ENCODE measurements at regions not wholly inside any gene's neighbourhood (a gene's known extent, or its start where the extent isn't known, plus 50 kb on each side); places are given as distances from the start of the nearest gene placed in this dataset.
A peak's percentile ranks its signal among the peaks of the same experiment; 100 is the strongest.

DNA sequence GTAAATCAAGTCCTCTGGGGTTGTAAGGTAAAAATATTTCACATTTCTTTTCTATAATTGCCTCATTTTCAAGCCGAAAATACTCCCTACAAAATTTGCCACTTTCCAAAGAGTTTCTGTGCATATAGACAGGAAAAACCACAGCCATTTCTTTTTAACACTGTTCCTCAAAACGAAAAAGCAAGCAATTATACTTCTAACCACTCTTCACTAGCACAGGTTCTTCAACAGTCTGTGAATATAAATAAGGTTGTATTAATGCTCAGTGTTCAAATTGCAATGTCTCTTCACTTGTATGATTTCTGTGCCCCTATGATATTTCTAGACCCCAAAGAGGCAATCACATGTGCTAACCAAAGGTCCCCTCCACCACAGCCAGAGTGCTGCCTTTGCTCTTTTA, 206.0 kb downstream of the SIM1 start:
- no peaks in the 10 kb centered on the region for H3K9me2 ChIP-seq (ENCODE audit: insufficient read depth, low read length)
- H4K20me1 ChIP-seq (ENCODE audit: insufficient read depth), result no peaks in the 10 kb centered on the region
- TF ChIP-seq TAF1 (IDR thresholded peaks at IDR 0.05; ENCODE audit: low read depth) (no peak), REST (IDR thresholded peaks at IDR 0.05; ENCODE audit: borderline replicate concordance) (no peak), POLR2AphosphoS5 (IDR thresholded peaks at IDR 0.05) (no peak), SMC3 (conservative IDR thresholded peaks at IDR 0.05; ENCODE audit: poor library complexity) (no peak), EZH2 (IDR thresholded peaks at IDR 0.05; ENCODE audit: borderline replicate concordance, insufficient read depth, low read length, poor library complexity, severe bottlenecking) (no peak), EP300 (conservative IDR thresholded peaks at IDR 0.05; ENCODE audit: poor library complexity, severe bottlenecking) (no peak), MXI1 (conservative IDR thresholded peaks at IDR 0.05; ENCODE audit: poor library complexity, severe bottlenecking) (no peak), RAD21 (conservative IDR thresholded peaks at IDR 0.05) (no peak)
- TF ChIP-seq, protein P1, sequence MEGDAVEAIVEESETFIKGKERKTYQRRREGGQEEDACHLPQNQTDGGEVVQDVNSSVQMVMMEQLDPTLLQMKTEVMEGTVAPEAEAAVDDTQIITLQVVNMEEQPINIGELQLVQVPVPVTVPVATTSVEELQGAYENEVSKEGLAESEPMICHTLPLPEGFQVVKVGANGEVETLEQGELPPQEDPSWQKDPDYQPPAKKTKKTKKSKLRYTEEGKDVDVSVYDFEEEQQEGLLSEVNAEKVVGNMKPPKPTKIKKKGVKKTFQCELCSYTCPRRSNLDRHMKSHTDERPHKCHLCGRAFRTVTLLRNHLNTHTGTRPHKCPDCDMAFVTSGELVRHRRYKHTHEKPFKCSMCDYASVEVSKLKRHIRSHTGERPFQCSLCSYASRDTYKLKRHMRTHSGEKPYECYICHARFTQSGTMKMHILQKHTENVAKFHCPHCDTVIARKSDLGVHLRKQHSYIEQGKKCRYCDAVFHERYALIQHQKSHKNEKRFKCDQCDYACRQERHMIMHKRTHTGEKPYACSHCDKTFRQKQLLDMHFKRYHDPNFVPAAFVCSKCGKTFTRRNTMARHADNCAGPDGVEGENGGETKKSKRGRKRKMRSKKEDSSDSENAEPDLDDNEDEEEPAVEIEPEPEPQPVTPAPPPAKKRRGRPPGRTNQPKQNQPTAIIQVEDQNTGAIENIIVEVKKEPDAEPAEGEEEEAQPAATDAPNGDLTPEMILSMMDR (IDR thresholded peaks at IDR 0.05; ENCODE audit: poor library complexity, severe bottlenecking), result no peak
- no peak overlapping the region for H3K4me3 ChIP-seq (ENCODE audit: low read length)
- no peaks in the 10 kb centered on the region for H3K27me3 ChIP-seq (ENCODE audit: insufficient read depth, low read depth, low read length)
- H3K36me3 ChIP-seq (ENCODE audit: insufficient read depth, low read length), result no peaks in the 10 kb centered on the region
- no peaks in the 10 kb centered on the region for H3K9me3 ChIP-seq (ENCODE audit: low read length)
- H3K79me2 ChIP-seq (replicated peaks; ENCODE audit: insufficient read depth, low read length), result no peaks in the 10 kb centered on the region
- peaks cover 5% of the 10 kb centered on the region for H3F3A ChIP-seq (ENCODE audit: insufficient read depth, low read length, poor library complexity, severe bottlenecking)
- no peak overlapping the region for H3K9ac ChIP-seq (ENCODE audit: low read length)
- H3K4me2 ChIP-seq (ENCODE audit: low read length), result no peak overlapping the region
- H3K27ac ChIP-seq (ENCODE audit: low read length), result peak overlapping the region; percentile 85
- no peak overlapping the region for H2AFZ ChIP-seq (ENCODE audit: low read depth, low read length)

- Histone ChIP-seq H4K20me1 (ENCODE audit: insufficient read depth) (no peaks in the 10 kb centered on the region), H3K4me2 (ENCODE audit: low read length) (peak overlapping the region; percentile 92), H3K27me3 (ENCODE audit: insufficient read depth, low read depth, low read length) (no peaks in the 10 kb centered on the region), H2AFZ (ENCODE audit: low read depth, low read length) (peak overlapping the region; percentile 49), H3K79me2 (replicated peaks; ENCODE audit: insufficient read depth, low read length) (no peaks in the 10 kb centered on the region), H3F3A (ENCODE audit: insufficient read depth, low read length, poor library complexity, severe bottlenecking) (peaks cover 5% of the 10 kb centered on the region), H3K27ac (ENCODE audit: low read length) (peak overlapping the region; percentile 85), H3K9ac (ENCODE audit: low read length) (peak overlapping the region; percentile 52), H3K4me3 (ENCODE audit: low read length) (peak overlapping the region; percentile 54), H3K9me2 (ENCODE audit: insufficient read depth, low read length) (no peaks in the 10 kb centered on the region), H3K36me3 (ENCODE audit: insufficient read depth, low read length) (no peaks in the 10 kb centered on the region), H3K9me3 (ENCODE audit: low read length) (no peaks in the 10 kb centered on the region)
- peak; percentile 61 for TF ChIP-seq RAD21 (conservative IDR thresholded peaks at IDR 0.05)
- peak; percentile 62 for TF ChIP-seq SMC3 (conservative IDR thresholded peaks at IDR 0.05; ENCODE audit: poor library complexity)
- no peak for TF ChIP-seq MXI1 (conservative IDR thresholded peaks at IDR 0.05; ENCODE audit: poor library complexity, severe bottlenecking)
- TF ChIP-seq EZH2 (IDR thresholded peaks at IDR 0.05; ENCODE audit: borderline replicate concordance, insufficient read depth, low read length, poor library complexity, severe bottlenecking), result no peak
- TF ChIP-seq, protein P1 (IDR thresholded peaks at IDR 0.05; ENCODE audit: poor library complexity, severe bottlenecking), result peak; percentile 63
- peak; percentile 81 for TF ChIP-seq REST (IDR thresholded peaks at IDR 0.05; ENCODE audit: borderline replicate concordance)
- TF ChIP-seq EP300 (conservative IDR thresholded peaks at IDR 0.05; ENCODE audit: poor library complexity, severe bottlenecking), result peak; percentile 89
- peak; percentile 87 for TF ChIP-seq POLR2AphosphoS5 (IDR thresholded peaks at IDR 0.05)
- no peak for TF ChIP-seq TAF1 (IDR thresholded peaks at IDR 0.05; ENCODE audit: low read depth)
Observed at GRCh38 chr6:100257793-100258395, 206.8 kb downstream of the SIM1 start.
